Erythroblast (primary cell): ENCODE measurements at regions not wholly inside any gene's neighbourhood (a gene's known extent, or its start where the extent isn't known, plus 50 kb on each side); places are given as distances from the start of the nearest gene placed in this dataset.
A peak's percentile ranks its signal among the peaks of the same experiment; 100 is the strongest.

Source experiments
- DNase-seq, 2 experiments: peaks; one replicate each; lab custom pipeline; 2025; lab: John Stamatoyannopoulos, UW
- GATA1 ChIP-seq: IDR thresholded peaks from 2 replicates; pipeline ENCODE4 v1.6.1; 2011; ENCODE audit warnings: low read depth, mild to moderate bottlenecking, control low read depth, low read length, moderate library complexity
- POLR2A ChIP-seq: IDR thresholded peaks from 2 replicates; pipeline ENCODE4 v1.6.1; 2011; ENCODE audit warnings: mild to moderate bottlenecking, low read length

DNA sequence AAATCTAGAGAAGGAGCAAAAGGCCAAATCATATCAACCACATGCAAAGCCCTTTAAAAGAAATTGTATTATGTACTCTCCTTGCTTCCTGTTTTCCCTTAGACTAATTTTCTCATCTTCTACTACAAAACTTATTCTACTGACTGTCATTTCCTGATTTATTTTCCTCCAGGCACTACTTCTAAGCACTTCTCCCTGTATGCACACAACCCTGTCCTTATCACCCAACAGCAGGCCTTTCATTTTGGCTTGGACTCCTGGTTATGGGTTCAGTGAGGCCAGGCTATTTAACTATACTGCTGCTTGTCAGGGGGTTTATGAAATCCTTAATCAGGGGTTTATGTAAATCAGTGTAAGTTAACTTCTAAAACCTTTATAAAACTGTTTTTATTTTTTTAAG is 205.1 kb upstream of the FAM98A start:
- TF ChIP-seq GATA1 (no peak), POLR2A (no peak)
- DNase-seq = peak in 1 of 2 experiments; percentile 14

DNA sequence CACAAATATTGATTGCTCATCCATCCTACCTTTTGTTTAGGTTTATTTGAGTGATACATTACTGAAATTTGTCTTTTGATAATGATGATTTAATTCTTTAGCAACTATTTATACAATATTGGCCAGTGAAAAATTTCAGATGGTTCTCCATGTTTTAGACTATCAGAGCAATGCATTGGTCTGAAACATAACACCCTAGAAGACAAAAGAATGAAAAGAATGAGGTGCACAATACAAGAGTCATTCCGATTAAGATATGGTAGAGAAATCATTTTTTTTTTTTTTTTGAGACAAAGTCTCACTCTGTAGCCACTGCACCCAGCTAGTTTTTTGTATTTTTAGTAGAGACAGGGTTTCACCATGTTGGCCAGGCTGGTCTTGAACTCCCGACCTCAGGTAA is 197.4 kb upstream of the FAM98A start:
- TF ChIP-seq POLR2A (no peak), GATA1 (no peak)
- no peak for DNase-seq

DNA sequence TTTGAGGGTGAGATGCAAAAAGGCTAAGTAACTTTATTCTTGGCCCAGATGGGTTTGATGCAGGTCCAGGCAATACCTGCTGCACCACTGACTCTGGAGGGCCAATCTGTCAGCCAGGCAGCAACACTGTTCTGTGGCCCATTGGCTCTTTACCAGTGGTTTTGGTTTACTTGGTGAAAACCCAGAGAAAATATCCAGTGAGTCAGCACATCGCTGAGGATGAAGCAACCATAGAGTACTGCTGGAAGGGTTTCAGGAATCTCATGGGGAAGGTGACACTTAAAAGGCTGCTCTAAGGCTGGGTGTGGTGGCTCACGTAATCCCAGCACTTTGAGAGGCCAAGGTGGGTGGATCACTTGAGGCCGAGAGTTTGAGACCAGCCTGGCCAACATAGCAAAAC is 192.5 kb upstream of the FAM98A start:
- TF ChIP-seq POLR2A (no peak), GATA1 (no peak)

DNA sequence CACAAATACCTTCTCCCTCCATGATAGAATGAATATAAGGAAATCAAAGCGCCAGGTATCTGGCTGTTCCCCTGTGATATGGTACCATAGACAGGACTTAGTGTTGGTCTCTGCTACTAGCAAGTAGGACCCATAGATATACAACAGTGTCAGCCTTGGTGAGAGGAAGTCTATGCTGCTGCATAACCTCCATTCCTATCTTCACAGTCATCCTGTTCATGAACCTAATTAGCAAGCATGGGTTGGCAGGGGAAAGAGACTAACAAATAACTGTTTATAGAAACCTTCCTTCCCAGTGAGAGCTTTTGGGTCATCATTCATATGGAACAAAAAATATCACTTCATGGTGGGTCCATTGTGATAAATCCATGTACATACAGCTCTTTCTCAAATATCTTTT is 188.9 kb upstream of the FAM98A start:
- no peak for TF ChIP-seq GATA1
- TF ChIP-seq POLR2A = no peak
- DNase-seq = no peak

More for the DNA sequence above, 192.5 kb upstream of the FAM98A start:
- no peak for DNase-seq

DNA sequence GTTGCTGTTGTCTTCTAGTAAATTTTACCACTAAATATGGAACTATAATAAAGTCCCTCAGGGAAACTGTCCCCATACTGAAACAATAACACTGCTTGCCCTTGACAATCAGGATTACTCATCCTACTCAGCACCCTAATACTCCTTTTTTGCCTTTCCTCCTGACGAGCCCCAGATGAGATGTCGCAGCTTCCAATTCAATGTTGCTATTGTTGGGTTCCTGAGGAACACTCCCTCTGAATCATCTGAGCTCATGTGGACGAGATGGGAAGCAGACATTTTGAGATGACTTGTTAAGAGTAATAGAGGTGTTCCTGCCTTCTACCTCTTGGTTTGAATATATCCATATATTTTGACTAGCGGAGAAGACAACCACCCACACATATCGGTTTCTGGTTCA is 187.8 kb upstream of the FAM98A start:
- no peak for DNase-seq
- TF ChIP-seq POLR2A = no peak

DNA sequence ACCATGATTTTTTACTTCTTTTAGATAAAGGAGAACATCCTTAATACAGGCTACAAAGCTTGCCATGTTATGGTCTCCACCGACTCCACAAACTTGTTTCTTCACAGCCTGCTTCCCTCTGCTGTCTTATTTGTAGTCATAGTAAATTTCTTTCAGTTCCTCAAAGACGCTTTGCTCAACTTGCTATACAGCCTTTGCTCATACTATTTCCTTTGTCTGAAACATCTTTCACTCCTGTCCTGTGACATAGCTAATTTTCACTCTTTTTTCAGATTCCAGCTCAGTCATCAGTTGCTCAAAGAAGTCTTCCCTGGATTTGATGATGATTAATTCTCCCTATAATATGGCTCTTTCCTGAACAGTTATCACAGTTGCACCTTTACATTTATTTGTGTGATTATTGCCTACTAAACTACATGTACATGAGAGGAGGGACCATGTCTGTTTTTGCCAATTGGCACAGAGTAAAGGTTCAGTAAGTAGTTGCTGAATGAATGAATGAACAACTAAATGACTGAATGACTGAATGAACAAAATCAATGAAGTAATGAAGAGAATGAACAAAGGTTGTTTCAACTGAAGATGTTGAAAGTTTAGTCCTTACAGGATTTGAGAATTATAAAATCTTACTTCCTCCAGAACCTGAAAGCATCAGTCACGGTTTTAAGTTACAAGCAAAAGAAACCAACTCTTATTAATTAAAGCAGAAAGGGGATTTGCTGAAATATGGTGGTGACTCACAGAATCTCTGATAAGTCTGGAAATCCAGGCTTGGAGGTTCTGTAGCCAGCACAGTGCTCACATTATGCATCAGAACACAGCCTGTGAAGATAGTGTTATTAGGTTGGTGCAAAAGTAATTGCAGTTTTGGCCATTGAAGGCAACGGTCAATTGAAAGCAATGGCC is 186.4 kb upstream of the FAM98A start:
- TF ChIP-seq GATA1 = no peak
- TF ChIP-seq POLR2A = no peak
- no peak for DNase-seq

DNA sequence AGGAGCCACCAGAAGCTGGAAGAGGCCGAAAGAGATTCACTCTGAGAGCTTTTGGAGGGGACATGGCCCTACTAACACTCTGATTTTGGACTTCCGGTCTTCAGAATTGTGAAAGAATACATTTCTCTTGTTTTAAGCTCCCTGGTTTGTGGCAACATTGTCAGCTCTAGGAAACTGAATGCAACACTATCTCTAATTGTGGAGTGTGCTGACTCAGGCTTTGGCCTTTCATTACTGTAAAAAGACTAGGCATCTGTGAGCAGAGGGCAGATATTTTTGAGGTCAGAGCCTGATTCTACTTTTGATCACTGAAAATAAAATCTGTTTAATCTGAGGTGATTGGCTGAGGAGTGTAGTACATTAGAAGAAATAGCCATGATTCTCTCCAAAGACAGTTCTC is 185.4 kb upstream of the FAM98A start:
- TF ChIP-seq POLR2A = no peak
- no peak for TF ChIP-seq GATA1
- no peak for DNase-seq

DNA sequence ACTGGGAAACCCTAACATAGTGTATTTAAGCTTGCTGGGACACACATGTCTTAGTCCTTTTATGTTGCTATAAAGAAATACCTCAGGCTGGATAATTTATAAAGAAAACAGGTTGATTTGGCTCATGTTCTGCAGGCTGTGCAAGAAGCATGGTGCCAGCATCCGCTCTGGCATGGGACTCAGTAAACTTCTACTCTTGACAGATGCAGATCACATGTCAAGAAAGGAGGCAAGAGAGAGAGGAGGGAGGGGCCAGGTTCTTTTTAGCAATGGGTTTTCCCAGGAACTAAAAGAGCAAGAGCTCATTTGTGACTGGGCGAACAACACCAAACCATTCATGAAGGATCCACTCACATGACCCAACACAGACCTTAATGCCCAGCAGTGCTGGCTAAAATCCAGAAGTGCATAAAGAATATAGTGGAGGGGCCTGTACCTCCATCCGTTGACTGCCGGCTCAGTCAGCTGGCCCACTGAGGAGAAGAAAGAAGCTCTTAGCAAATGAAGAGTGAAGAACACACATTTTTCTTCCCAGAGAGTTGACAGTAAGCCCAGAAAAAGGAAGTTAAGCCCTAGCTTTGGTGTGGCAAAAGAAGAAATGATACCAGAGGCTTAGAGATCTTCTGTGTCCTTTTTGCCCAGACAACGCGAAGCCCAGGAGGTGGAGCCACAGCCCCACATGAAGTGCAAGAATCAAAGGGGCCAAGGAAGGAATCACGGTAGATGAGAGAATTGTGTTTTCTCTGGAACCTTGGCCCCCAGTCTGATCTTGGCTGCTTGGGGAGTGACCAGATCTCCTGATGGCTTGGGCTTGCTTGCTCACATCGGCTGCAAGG is 183.5 kb upstream of the FAM98A start:
- TF ChIP-seq GATA1 = no peak
- TF ChIP-seq POLR2A = no peak
- DNase-seq = no peak

DNA sequence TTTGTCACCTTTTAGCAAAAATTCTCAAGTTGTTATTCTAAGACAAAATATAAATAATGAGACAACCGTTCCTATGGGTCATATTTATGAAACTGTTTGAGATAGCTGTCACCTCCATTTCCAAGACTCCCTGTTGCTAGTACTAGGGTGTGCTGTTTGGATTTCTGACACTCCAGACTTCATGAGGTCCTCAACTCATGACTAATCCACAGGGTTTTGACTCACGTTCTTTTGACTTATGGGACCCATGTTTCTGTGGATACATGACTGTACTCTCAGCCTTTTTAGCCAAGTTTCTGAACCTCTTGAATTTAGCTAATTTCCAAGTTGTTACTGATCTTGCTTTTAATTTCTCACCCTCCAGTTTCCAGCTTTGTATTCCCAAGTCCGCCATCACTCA is 178.7 kb upstream of the FAM98A start:
- DNase-seq = no peak
- no peak for TF ChIP-seq POLR2A
- no peak for TF ChIP-seq GATA1

DNA sequence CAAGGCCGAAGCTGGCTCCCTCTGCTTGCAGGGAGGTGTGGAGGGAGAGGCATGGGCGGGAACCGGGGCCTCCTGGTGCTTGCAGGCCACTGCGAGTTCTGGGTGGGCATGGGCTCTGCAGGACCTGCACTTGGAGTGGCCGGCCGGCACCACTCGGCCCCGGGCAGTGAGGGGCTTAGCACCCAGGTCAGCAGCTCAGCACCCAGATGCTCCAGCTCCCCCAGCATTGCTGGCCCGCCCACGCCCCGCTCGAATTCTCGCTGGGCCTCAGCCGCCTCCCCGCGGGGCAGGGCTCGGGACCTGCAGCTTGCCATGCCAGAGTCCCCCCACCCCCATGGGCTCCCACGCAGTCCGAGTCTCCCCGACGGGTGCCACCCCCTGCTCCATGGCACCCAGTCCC is 176.2 kb upstream of the FAM98A start:
- TF ChIP-seq POLR2A (no peak), GATA1 (no peak)
- DNase-seq = no peak

DNA sequence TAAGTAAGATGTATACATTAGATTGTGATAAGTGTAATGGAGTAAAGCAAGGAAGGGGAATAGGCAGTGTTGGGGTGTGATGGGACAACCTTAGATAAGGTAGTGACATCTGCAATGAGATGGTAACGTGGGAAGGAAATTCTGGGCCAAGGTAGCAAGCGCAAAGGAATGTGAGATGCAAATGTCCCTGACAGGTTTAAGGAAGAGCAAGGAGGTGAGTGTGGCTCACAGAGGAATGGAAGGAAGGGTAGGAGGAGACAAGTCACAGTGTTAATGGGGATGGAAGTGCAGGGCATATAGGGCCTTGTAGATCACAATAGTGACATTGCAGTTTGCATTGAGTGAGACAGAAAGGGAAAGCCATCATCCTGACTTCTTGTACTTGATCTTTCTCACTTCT is 170.9 kb upstream of the FAM98A start:
- TF ChIP-seq POLR2A (no peak), GATA1 (no peak)
- DNase-seq = no peak

DNA sequence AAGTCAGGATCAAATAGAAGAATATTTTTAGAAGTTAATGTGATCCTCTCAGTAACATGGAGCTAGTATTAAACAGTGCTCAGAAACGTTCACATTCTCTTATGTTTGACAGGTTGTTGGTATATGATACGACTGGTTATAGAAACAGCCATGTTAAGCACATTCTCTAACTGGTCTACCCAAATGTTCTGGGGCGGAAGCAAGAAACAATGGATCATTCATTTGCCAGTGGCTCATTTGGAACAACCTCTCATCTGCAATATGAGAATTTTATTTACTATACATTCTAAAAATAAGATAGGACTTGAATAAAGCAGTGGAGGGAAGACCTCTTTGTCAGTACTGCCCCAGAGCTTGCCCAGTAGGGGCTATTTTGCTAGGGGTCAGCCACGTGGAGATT is 167.1 kb upstream of the FAM98A start:
- no peak for DNase-seq
- TF ChIP-seq GATA1 = no peak
- no peak for TF ChIP-seq POLR2A

DNA sequence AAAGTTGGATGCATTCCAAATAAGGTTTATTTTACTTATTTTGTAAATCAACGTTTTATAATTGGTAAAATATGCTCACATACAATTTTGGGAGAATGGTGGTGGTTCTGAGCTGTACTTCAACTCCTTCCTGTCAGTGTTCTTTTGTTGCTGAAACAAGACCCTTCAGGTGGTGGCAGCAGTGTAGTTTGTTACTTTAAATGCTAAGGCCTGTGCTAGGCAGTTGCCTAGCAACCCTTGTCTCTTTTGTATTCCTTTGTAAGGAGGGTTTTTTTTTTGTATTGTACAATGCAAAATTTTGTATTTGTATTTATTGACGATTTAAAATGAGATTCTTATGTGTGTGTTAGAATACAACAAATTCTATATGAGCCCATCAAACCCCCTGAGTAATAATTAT is 166.0 kb upstream of the FAM98A start:
- no peak for DNase-seq
- TF ChIP-seq POLR2A = no peak
- TF ChIP-seq GATA1 = no peak

DNA sequence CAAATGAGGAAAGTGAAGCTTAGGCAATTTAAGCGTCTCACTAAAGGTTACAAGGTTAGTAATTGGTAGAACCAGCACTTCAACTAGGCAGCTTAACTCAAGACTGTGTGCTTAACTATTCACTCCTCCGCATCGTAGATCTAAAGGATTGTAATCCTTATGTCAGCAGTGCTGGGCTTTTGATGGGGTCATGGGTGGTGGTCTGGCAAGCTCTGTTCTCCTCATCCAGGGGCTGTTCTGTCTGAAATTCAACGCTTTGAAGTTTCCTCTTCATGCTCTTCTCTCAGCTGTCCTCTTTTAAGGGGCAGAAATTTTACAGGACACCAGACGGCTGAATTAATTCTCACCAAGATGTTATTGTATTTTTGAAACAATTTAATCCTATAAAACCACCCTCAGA is 165.5 kb upstream of the FAM98A start:
- no peak for DNase-seq
- TF ChIP-seq POLR2A = no peak
- no peak for TF ChIP-seq GATA1
